ENCODE measurements at regions not wholly inside any gene's neighbourhood (a gene's known extent, or its start where the extent isn't known, plus 50 kb on each side); places are given as distances from the start of the nearest gene placed in this dataset.

- DNase-seq (ENCODE audit: low read depth, low spot score) = no peak
- Histone ChIP-seq H3K9me3 (ENCODE audit: low read depth, low read length) (no peaks in the 10 kb centered on the region), H3K27ac (no peak overlapping the region), H3K36me3 (ENCODE audit: insufficient read depth, low read length) (no peaks in the 10 kb centered on the region), H3K4me3 (no peak overlapping the region), H3K9ac (ENCODE audit: insufficient read length) (no peak overlapping the region)
- no peak for TF ChIP-seq POLR2AphosphoS5 (IDR thresholded peaks at IDR 0.05; ENCODE audit: borderline replicate concordance, low read depth, low read length)
- TF ChIP-seq EZH2 (IDR thresholded peaks at IDR 0.05) = no peak
- TF ChIP-seq FOXP2 (optimal IDR thresholded peaks at IDR 0.05; ENCODE audit: control extremely low read depth, extremely low read length, insufficient read depth) = no peak
Measured at GRCh38 chr4:160848901-160849760, 1314.7 kb downstream of the FSTL5 start.

DNA sequence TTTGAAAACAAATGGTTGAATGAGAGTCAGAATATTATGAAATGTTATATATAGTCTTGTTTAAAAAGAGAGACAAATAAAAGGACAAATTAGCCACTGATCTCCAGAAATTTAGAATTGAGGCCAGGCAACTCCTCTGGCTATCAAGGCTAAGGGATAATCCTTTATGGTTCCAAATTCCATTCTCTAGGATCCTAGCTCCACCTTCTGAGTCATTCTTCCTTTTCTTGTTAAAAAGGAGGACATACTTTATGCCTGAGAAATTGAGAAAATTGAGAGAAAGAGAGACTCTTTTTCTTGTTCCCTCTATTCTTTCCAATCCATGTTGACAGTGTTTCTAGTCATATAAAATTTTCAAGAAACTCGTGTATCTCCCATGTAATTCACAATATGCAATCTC is 1299.5 kb downstream of the FSTL5 start:
- DNase-seq (ENCODE audit: low read depth, low spot score) = no peak
- H3K27ac ChIP-seq = no peak overlapping the region
- TF ChIP-seq FOXP2 (optimal IDR thresholded peaks at IDR 0.05; ENCODE audit: control extremely low read depth, extremely low read length, insufficient read depth) (no peak), EZH2 (IDR thresholded peaks at IDR 0.05) (no peak), POLR2AphosphoS5 (IDR thresholded peaks at IDR 0.05; ENCODE audit: borderline replicate concordance, low read depth, low read length) (no peak)
- no peak overlapping the region for H3K4me3 ChIP-seq
- H3K9ac ChIP-seq (ENCODE audit: insufficient read length) = no peak overlapping the region
- H3K9me3 ChIP-seq (ENCODE audit: low read depth, low read length) = no peaks in the 10 kb centered on the region
- H3K36me3 ChIP-seq (ENCODE audit: insufficient read depth, low read length) = no peaks in the 10 kb centered on the region

DNA sequence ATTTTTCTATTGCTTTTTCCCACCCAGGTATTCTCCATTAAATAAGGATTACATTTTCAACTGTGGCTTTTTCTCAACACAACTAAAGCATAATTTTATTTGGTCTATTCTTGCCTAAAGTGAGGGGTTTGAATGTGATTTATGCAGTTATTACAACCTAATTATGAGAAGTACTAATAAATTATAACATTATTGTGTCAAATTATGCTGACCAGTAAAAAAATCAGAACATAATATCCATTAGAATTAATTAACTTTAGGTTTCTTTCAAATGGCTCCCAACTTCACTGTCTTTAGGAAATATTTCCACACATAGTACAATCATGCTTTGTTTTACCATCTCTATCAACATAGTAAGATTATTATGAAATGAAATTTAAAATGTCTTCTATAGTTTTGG is 1293.9 kb downstream of the FSTL5 start:
- TF ChIP-seq POLR2AphosphoS5 (IDR thresholded peaks at IDR 0.05; ENCODE audit: borderline replicate concordance, low read depth, low read length) = no peak
- no peak for DNase-seq (ENCODE audit: low read depth, low spot score)

DNA sequence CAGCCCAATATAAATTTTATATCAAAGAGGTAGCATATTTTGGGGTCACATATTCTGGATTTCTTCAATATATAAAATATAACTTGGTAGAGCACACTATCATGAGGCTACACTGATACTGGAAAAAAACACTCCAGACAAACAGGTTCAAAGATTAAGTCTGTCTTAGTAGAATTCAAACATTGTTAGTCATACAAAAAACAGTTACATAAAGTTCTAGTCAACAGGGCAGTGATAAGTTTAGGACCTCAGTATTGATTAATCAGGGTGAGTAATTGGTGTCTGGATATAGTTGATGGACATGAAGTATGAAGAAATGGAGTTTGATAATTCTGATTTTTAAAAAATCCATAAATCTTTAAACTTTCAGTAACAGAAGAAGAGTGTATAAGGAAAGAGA is 1291.3 kb downstream of the FSTL5 start:
- H3K9me3 ChIP-seq (ENCODE audit: low read depth, low read length) = no peaks in the 10 kb centered on the region
- no peak overlapping the region for H3K4me3 ChIP-seq
- DNase-seq (ENCODE audit: low read depth, low spot score) = no peak
- TF ChIP-seq FOXP2 (optimal IDR thresholded peaks at IDR 0.05; ENCODE audit: control extremely low read depth, extremely low read length, insufficient read depth) = no peak
- no peak for TF ChIP-seq POLR2AphosphoS5 (IDR thresholded peaks at IDR 0.05; ENCODE audit: borderline replicate concordance, low read depth, low read length)
- no peak for TF ChIP-seq EZH2 (IDR thresholded peaks at IDR 0.05)
- H3K27ac ChIP-seq = no peak overlapping the region
- H3K9ac ChIP-seq (ENCODE audit: insufficient read length) = no peak overlapping the region
- H3K36me3 ChIP-seq (ENCODE audit: insufficient read depth, low read length) = no peaks in the 10 kb centered on the region

More for the DNA sequence above, 1293.9 kb downstream of the FSTL5 start:
- H3K27ac ChIP-seq = no peak overlapping the region
- H3K4me3 ChIP-seq = no peak overlapping the region
- no peaks in the 10 kb centered on the region for H3K36me3 ChIP-seq (ENCODE audit: insufficient read depth, low read length)
- H3K9ac ChIP-seq (ENCODE audit: insufficient read length) = no peak overlapping the region
- H3K9me3 ChIP-seq (ENCODE audit: low read depth, low read length) = no peaks in the 10 kb centered on the region

GRCh38 chr4:160877087-160877790 is 1286.6 kb downstream of the FSTL5 start:
- Histone ChIP-seq H3K9ac (ENCODE audit: insufficient read length) (no peak overlapping the region), H3K9me3 (ENCODE audit: low read depth, low read length) (no peaks in the 10 kb centered on the region)
- no peak for DNase-seq (ENCODE audit: low read depth, low spot score)

DNA sequence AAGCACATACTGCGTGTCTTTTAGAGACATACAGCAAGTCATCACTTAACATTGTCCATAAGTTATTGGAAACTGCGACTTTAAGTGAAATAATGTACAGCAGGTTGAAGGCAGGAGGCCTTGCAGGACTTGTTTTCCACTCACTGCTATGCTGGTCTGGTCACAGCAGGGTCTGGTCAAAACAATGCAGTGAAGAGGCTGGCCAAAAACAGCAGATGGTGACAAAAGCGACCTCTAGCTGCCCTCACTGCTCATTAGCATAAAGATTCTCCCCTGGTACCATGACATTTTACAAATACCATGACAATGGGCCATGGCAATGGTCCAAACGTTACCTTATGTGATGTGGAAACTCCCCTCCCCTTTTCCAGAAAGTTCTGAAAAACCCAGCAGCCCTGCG is 1283.6 kb downstream of the FSTL5 start:
- Histone ChIP-seq H3K4me3 (no peak overlapping the region), H3K27ac (no peak overlapping the region), H3K9me3 (ENCODE audit: low read depth, low read length) (no peaks in the 10 kb centered on the region), H3K9ac (ENCODE audit: insufficient read length) (no peak overlapping the region), H3K36me3 (ENCODE audit: insufficient read depth, low read length) (no peaks in the 10 kb centered on the region)
- TF ChIP-seq EZH2 (IDR thresholded peaks at IDR 0.05) = no peak
- no peak for TF ChIP-seq POLR2AphosphoS5 (IDR thresholded peaks at IDR 0.05; ENCODE audit: borderline replicate concordance, low read depth, low read length)
- TF ChIP-seq FOXP2 (optimal IDR thresholded peaks at IDR 0.05; ENCODE audit: control extremely low read depth, extremely low read length, insufficient read depth) = no peak
- DNase-seq (ENCODE audit: low read depth, low spot score) = no peak

More at GRCh38 chr4:160877087-160877790, 1286.6 kb downstream of the FSTL5 start:
- TF ChIP-seq EZH2 (IDR thresholded peaks at IDR 0.05) = no peak
- TF ChIP-seq FOXP2 (optimal IDR thresholded peaks at IDR 0.05; ENCODE audit: control extremely low read depth, extremely low read length, insufficient read depth) = no peak
- TF ChIP-seq POLR2AphosphoS5 (IDR thresholded peaks at IDR 0.05; ENCODE audit: borderline replicate concordance, low read depth, low read length) = no peak
- no peak overlapping the region for H3K4me3 ChIP-seq
- no peak overlapping the region for H3K27ac ChIP-seq
- H3K36me3 ChIP-seq (ENCODE audit: insufficient read depth, low read length) = no peaks in the 10 kb centered on the region

GRCh38 chr4:160887668-160888067 is 1276.1 kb downstream of the FSTL5 start:
- DNase-seq (ENCODE audit: low read depth, low spot score) = no peak
- Histone ChIP-seq H3K4me3 (no peak overlapping the region), H3K9me3 (ENCODE audit: low read depth, low read length) (0 out of 2 replicates have a peak, but pooled peaks cover 2% of the 10 kb centered on the region), H3K36me3 (ENCODE audit: insufficient read depth, low read length) (no peaks in the 10 kb centered on the region), H3K9ac (ENCODE audit: insufficient read length) (no peak overlapping the region), H3K27ac (no peak overlapping the region)
- TF ChIP-seq POLR2AphosphoS5 (IDR thresholded peaks at IDR 0.05; ENCODE audit: borderline replicate concordance, low read depth, low read length) = no peak
- no peak for TF ChIP-seq EZH2 (IDR thresholded peaks at IDR 0.05)
- no peak for TF ChIP-seq FOXP2 (optimal IDR thresholded peaks at IDR 0.05; ENCODE audit: control extremely low read depth, extremely low read length, insufficient read depth)

DNA sequence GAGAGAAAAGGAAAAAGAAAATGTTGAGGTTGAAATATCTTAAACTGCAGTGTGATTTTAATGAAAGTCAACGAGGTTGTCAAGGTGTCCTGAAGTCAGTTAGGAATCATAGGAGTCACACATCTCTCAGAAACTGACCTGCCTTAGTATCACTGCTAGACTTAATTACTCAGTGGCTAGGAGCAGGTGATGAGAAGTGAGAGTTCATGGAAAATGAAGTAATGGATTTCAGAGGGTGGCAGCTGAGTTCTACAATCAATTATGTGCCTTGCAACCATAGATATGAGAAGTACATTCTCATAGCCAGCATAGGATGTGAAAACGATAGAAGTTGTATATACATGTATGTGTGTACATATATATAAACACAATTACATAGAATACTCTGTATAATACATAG is 1269.7 kb downstream of the FSTL5 start:
- Histone ChIP-seq H3K36me3 (ENCODE audit: insufficient read depth, low read length) (no peaks in the 10 kb centered on the region), H3K9me3 (ENCODE audit: low read depth, low read length) (no peaks in the 10 kb centered on the region), H3K27ac (no peak overlapping the region), H3K4me3 (no peak overlapping the region), H3K9ac (ENCODE audit: insufficient read length) (no peak overlapping the region)
- TF ChIP-seq POLR2AphosphoS5 (IDR thresholded peaks at IDR 0.05; ENCODE audit: borderline replicate concordance, low read depth, low read length) (no peak), EZH2 (IDR thresholded peaks at IDR 0.05) (no peak), FOXP2 (optimal IDR thresholded peaks at IDR 0.05; ENCODE audit: control extremely low read depth, extremely low read length, insufficient read depth) (no peak)
- DNase-seq (ENCODE audit: low read depth, low spot score) = no peak
